Adrenal gland (tissue), 5 donors: ENCODE measurements at regions not wholly inside any gene's neighbourhood (a gene's known extent, or its start where the extent isn't known, plus 50 kb on each side); places are given as distances from the start of the nearest gene placed in this dataset.

ENCODE experiments used
- POLR2A ChIP-seq, 2 donors: fragments of 450-650 bp; IDR thresholded peaks; one replicate each; pipeline ENCODE4 v1.6.1; 2017; ENCODE audit warnings: antibody characterized with exemption in 2 of 2, mild to moderate bottlenecking in 2 of 2, moderate library complexity in 1 of 2
- TF ChIP-seq, protein P1 (sequence below), 6 experiments: fragments of 450-650 bp in 4 of 6; fragments of 200-600 bp in 2 of 6; sonication (generic) in 1 of 6; IDR thresholded peaks; 1 replicate in 5 of 6; 2 replicates in 1 of 6; pipeline versions ENCODE4 v1.5.1 to v1.8.0; 2016 to 2021; ENCODE audit warnings: antibody characterized with exemption in 6 of 6, mild to moderate bottlenecking in 2 of 6, moderate library complexity in 1 of 6
- donor health status: DM: no; HTN: no; CAD: no.

- TF ChIP-seq, protein P1, sequence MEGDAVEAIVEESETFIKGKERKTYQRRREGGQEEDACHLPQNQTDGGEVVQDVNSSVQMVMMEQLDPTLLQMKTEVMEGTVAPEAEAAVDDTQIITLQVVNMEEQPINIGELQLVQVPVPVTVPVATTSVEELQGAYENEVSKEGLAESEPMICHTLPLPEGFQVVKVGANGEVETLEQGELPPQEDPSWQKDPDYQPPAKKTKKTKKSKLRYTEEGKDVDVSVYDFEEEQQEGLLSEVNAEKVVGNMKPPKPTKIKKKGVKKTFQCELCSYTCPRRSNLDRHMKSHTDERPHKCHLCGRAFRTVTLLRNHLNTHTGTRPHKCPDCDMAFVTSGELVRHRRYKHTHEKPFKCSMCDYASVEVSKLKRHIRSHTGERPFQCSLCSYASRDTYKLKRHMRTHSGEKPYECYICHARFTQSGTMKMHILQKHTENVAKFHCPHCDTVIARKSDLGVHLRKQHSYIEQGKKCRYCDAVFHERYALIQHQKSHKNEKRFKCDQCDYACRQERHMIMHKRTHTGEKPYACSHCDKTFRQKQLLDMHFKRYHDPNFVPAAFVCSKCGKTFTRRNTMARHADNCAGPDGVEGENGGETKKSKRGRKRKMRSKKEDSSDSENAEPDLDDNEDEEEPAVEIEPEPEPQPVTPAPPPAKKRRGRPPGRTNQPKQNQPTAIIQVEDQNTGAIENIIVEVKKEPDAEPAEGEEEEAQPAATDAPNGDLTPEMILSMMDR (IDR thresholded peaks at IDR 0.05): no peak
- TF ChIP-seq POLR2A (IDR thresholded peaks at IDR 0.05): no peak
Observed at GRCh38 chr2:116511426-116511825, 1303.1 kb upstream of the DDX18 start.
